ENCODE measurements at regions not wholly inside any gene's neighbourhood (a gene's known extent, or its start where the extent isn't known, plus 50 kb on each side); places are given as distances from the start of the nearest gene placed in this dataset.

GRCh38 chr2:216563646-216564045 is 65.0 kb downstream of the RPL37A start:
- TF ChIP-seq CTCF (IDR thresholded peaks at IDR 0.05) (no peak), POLR2AphosphoS5 (IDR thresholded peaks at IDR 0.05) (no peak), POLR2A (IDR thresholded peaks at IDR 0.05) (no peak), EP300 (IDR thresholded peaks at IDR 0.05) (no peak)

Data from suprapubic skin (tissue), 4 donors.